ENCODE measurements at regions not wholly inside any gene's neighbourhood (a gene's known extent, or its start where the extent isn't known, plus 50 kb on each side); places are given as distances from the start of the nearest gene placed in this dataset.

DNA sequence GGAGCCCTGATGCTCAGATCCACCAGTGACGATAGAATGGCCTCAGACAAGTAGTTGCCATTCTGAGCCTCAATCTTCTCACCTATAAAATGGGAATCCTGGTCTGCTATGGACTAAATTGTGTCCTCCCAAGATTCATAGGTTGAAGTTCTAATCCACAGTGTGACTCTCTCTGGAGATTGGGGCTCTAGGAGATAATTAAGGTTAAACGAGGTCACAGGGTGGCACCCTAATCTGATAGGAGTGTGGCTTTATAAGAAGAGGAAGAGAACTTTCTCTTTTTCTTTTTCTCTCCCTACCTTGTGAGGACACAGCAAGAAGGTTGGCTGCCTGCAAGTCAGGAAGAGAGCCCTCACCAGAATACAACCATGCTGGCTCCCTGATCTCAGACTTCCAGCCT lies 214.1 kb downstream of the KATNAL1 start:
- no peaks in the 10 kb centered on the region for H3K36me3 ChIP-seq (ENCODE audit: control insufficient read depth, insufficient read depth, low read length)
- H3K9ac ChIP-seq (ENCODE audit: low read length): no peak overlapping the region
- H3K27ac ChIP-seq (ENCODE audit: low read depth, low read length): no peak overlapping the region
- no peaks in the 10 kb centered on the region for H3K27me3 ChIP-seq (ENCODE audit: control insufficient read depth, insufficient read depth, low read length)
- no peaks in the 10 kb centered on the region for H3K4me1 ChIP-seq (ENCODE audit: control insufficient read depth, insufficient read depth, low read length)
- H3K4me3 ChIP-seq (ENCODE audit: low read length): no peak overlapping the region

DNA sequence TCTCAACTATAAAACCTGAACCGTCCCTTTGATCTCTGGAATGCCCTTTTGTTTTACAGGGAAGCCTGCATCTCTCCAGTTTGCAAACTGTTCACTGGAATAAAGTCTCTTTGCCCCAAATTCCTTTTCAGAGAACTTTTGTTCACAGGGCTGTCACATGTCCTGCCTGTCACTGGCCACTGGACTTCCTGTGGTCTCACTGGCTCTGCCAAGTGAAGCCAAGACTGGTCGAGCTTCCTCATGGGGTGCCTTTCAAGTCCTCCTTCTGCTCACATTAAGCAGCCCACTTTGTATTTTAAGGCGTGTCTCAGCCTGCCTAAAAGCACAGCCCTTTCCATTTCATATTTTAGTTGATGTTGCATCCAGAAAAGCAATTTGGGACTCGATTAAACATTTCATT lies 215.7 kb downstream of the KATNAL1 start:
- Histone ChIP-seq H3K4me3 (ENCODE audit: low read length) (no peak overlapping the region), H3K9ac (ENCODE audit: low read length) (no peak overlapping the region), H3K4me1 (ENCODE audit: control insufficient read depth, insufficient read depth, low read length) (no peaks in the 10 kb centered on the region), H3K27ac (ENCODE audit: low read depth, low read length) (no peak overlapping the region), H3K36me3 (ENCODE audit: control insufficient read depth, insufficient read depth, low read length) (no peaks in the 10 kb centered on the region), H3K27me3 (ENCODE audit: control insufficient read depth, insufficient read depth, low read length) (no peaks in the 10 kb centered on the region)

DNA sequence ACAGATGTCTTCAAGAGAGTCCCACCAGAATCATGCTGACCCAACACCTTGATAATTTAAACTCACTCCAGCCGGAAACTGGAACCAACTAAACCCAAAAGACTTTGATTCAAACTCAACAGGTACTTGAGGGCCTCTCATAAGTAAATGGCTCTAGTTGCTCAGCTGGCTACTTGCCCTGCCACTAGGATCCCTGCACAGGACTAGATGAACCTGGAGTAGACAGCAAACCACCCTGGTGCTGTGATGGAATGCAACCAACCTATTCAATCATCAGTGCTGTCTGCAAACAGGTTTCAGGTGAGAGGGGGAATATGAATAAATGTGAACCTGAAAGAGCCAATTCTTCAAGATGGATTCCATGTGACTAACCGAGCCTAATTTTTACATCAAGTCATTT lies 216.3 kb downstream of the KATNAL1 start:
- H3K4me3 ChIP-seq (ENCODE audit: low read length): no peak overlapping the region
- H3K9ac ChIP-seq (ENCODE audit: low read length): no peak overlapping the region
- H3K36me3 ChIP-seq (ENCODE audit: control insufficient read depth, insufficient read depth, low read length): no peaks in the 10 kb centered on the region
- H3K4me1 ChIP-seq (ENCODE audit: control insufficient read depth, insufficient read depth, low read length): no peaks in the 10 kb centered on the region
- H3K27ac ChIP-seq (ENCODE audit: low read depth, low read length): no peak overlapping the region
- H3K27me3 ChIP-seq (ENCODE audit: control insufficient read depth, insufficient read depth, low read length): no peaks in the 10 kb centered on the region

DNA sequence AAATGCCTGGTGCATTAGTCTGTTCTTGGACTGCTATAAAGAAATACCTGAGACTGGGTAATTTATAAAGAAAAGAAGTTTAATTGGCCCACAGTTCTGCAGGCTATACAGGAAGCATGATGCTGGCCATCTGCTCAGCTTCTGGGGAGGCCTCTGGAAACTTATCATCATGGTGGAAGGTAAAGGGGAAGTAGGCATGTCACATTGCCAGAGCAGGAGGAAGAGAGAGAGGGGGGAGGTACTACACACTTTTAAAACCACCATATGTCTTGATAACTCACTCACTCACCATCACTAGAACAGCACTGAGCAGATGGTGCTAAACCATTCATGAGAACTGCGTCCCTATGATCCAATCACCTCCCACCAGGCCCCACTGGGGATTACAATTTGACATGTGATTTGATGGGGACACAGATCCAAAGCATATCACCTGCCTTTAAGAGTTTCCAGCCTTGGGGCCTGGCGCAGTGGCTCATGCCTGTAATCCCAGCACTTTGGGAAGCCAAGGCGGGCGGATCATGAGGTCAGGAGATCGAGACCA lies 219.0 kb downstream of the KATNAL1 start:
- Histone ChIP-seq H3K36me3 (ENCODE audit: control insufficient read depth, insufficient read depth, low read length) (no peaks in the 10 kb centered on the region), H3K4me3 (ENCODE audit: low read length) (no peak overlapping the region), H3K4me1 (ENCODE audit: control insufficient read depth, insufficient read depth, low read length) (no peaks in the 10 kb centered on the region), H3K27me3 (ENCODE audit: control insufficient read depth, insufficient read depth, low read length) (no peaks in the 10 kb centered on the region), H3K9ac (ENCODE audit: low read length) (no peak overlapping the region), H3K27ac (ENCODE audit: low read depth, low read length) (no peak overlapping the region)

DNA sequence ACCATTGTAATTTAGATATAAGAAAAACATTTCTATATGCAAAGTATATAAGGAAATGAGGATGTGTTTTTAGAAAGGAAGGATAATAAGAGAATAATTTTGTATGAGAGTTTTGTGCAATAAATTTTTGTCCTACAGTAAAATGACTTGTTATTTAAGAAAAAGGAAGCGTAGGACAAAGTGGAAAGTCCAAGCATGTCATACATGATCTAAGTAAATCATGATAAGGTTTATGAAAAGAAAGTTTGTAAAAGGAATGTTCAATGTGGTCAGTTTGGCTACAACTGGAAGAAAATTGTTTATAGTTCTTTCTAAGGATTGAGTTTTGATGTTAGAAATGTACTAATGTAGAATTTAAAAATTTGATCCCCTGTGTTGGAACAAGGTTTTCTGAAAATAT lies 222.3 kb downstream of the KATNAL1 start:
- H3K4me1 ChIP-seq (ENCODE audit: control insufficient read depth, insufficient read depth, low read length): no peaks in the 10 kb centered on the region
- no peaks in the 10 kb centered on the region for H3K27me3 ChIP-seq (ENCODE audit: control insufficient read depth, insufficient read depth, low read length)
- H3K36me3 ChIP-seq (ENCODE audit: control insufficient read depth, insufficient read depth, low read length): no peaks in the 10 kb centered on the region
- no peak overlapping the region for H3K9ac ChIP-seq (ENCODE audit: low read length)
- no peak overlapping the region for H3K27ac ChIP-seq (ENCODE audit: low read depth, low read length)
- no peak overlapping the region for H3K4me3 ChIP-seq (ENCODE audit: low read length)

DNA sequence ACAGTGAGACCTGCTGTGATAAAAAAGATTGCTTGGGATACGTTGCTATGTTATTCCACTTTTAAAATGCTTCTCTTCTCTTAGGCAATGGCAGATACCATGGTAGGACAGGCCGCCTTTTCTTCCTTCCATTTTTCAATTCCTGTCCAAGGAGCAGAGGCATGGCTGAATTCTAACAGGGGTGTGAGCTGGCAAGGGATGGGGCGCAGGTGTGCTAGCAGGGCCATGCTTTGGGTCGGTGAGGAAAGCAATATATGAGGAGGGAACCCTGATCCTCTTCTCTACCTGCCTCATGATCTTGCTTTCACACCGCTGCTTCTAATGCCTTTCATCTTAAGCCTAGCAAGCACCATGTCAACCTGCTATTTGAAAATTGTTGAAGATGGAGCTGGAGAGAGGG lies 225.0 kb downstream of the KATNAL1 start:
- Histone ChIP-seq H3K27me3 (ENCODE audit: control insufficient read depth, insufficient read depth, low read length) (no peaks in the 10 kb centered on the region), H3K4me3 (ENCODE audit: low read length) (no peak overlapping the region), H3K9ac (ENCODE audit: low read length) (no peak overlapping the region), H3K27ac (ENCODE audit: low read depth, low read length) (no peak overlapping the region), H3K4me1 (ENCODE audit: control insufficient read depth, insufficient read depth, low read length) (no peaks in the 10 kb centered on the region), H3K36me3 (ENCODE audit: control insufficient read depth, insufficient read depth, low read length) (no peaks in the 10 kb centered on the region)

DNA sequence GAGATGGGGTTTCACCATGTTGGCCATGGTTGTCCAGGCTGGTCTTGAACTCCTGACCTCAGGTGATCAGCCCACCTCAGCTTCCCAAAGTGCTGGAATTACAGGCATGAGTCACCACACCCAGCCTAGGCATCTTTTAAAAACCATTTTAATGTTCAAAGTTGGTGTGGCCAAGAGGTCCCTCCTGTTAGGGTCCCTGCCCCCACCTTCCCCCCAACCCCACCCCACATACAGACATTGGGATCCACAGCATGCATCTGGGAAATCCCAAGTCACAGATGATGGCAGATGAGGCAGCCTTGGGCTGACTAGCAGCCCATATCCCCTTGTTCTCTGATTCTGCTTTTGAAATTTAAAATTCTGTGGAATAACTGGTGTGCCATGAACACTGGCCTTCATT lies 226.0 kb downstream of the KATNAL1 start:
- H3K36me3 ChIP-seq (ENCODE audit: control insufficient read depth, insufficient read depth, low read length): no peaks in the 10 kb centered on the region
- no peaks in the 10 kb centered on the region for H3K4me1 ChIP-seq (ENCODE audit: control insufficient read depth, insufficient read depth, low read length)
- no peak overlapping the region for H3K27ac ChIP-seq (ENCODE audit: low read depth, low read length)
- no peaks in the 10 kb centered on the region for H3K27me3 ChIP-seq (ENCODE audit: control insufficient read depth, insufficient read depth, low read length)
- H3K9ac ChIP-seq (ENCODE audit: low read length): no peak overlapping the region
- no peak overlapping the region for H3K4me3 ChIP-seq (ENCODE audit: low read length)

DNA sequence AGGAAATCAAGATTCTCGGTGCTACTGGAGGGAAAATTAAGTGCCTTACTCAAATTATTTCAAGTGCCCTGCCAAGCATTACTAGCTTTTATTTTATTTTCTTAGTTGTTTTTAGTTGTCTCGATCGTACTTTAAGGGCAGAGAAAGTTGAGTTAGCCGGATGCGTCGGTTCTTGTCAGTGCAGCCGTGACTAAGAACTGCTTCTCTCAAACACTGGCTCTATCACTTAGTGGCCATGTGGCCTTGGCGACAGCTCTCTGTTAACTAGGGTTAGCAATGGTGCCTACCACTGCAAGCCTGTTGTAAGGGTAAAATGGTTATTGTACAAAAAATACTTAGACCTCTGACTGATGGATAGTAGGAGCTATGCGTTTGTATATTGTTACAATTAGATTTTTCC lies 227.8 kb downstream of the KATNAL1 start:
- H3K4me3 ChIP-seq (ENCODE audit: low read length): no peak overlapping the region
- no peak overlapping the region for H3K27ac ChIP-seq (ENCODE audit: low read depth, low read length)
- no peaks in the 10 kb centered on the region for H3K36me3 ChIP-seq (ENCODE audit: control insufficient read depth, insufficient read depth, low read length)
- H3K4me1 ChIP-seq (ENCODE audit: control insufficient read depth, insufficient read depth, low read length): no peaks in the 10 kb centered on the region
- H3K9ac ChIP-seq (ENCODE audit: low read length): no peak overlapping the region
- no peaks in the 10 kb centered on the region for H3K27me3 ChIP-seq (ENCODE audit: control insufficient read depth, insufficient read depth, low read length)

DNA sequence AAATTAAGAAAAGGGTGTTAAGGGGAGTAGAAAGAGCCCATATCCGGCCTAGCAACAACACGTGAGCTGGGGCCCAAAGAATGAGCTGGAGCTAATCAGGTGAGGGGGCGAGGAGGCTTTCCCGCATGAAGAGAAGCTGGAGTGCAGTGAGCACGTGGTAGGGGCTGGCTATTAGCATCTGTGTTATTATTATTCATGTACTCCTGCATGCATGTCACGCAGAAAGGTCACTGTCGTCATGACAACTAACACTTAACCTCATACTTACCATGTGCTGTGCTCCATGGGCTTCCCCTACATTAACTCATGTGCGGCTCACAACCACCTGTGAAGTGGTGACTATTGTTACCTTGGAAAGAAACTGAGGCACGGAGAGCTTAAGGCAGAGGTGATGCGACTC lies 227.6 kb upstream of the UBL3 start:
- no peak overlapping the region for H3K9ac ChIP-seq (ENCODE audit: low read length)
- H3K4me1 ChIP-seq (ENCODE audit: control insufficient read depth, insufficient read depth, low read length): no peaks in the 10 kb centered on the region
- no peaks in the 10 kb centered on the region for H3K27me3 ChIP-seq (ENCODE audit: control insufficient read depth, insufficient read depth, low read length)
- H3K36me3 ChIP-seq (ENCODE audit: control insufficient read depth, insufficient read depth, low read length): no peaks in the 10 kb centered on the region
- H3K27ac ChIP-seq (ENCODE audit: low read depth, low read length): no peak overlapping the region
- no peak overlapping the region for H3K4me3 ChIP-seq (ENCODE audit: low read length)

DNA sequence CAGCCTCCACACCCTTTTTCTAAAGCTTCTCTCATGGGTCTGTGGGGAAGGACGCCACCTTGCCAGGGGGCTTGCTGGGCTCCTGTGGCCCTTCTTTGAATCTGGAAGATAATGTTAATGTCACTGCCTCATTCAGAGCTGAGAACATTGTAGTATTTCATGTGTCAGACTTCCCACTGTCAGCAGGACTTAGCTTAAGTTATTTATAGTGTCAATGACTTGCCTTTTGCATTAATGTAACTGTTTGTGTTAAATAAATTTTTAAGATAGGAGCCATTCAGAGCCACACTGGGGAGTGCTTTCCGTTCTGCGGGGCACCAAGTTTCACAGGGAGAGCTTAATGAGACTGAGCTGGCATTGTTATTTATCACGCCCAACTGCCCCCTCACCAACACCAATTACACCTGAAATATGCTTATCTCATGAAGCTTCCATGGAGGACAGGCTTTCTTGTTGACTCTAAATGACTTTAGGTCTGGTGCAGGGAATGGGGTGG lies 226.9 kb upstream of the UBL3 start:
- Histone ChIP-seq H3K27ac (ENCODE audit: low read depth, low read length) (no peak overlapping the region), H3K36me3 (ENCODE audit: control insufficient read depth, insufficient read depth, low read length) (no peaks in the 10 kb centered on the region), H3K4me3 (ENCODE audit: low read length) (no peak overlapping the region), H3K4me1 (ENCODE audit: control insufficient read depth, insufficient read depth, low read length) (no peaks in the 10 kb centered on the region), H3K9ac (ENCODE audit: low read length) (no peak overlapping the region), H3K27me3 (ENCODE audit: control insufficient read depth, insufficient read depth, low read length) (no peaks in the 10 kb centered on the region)

DNA sequence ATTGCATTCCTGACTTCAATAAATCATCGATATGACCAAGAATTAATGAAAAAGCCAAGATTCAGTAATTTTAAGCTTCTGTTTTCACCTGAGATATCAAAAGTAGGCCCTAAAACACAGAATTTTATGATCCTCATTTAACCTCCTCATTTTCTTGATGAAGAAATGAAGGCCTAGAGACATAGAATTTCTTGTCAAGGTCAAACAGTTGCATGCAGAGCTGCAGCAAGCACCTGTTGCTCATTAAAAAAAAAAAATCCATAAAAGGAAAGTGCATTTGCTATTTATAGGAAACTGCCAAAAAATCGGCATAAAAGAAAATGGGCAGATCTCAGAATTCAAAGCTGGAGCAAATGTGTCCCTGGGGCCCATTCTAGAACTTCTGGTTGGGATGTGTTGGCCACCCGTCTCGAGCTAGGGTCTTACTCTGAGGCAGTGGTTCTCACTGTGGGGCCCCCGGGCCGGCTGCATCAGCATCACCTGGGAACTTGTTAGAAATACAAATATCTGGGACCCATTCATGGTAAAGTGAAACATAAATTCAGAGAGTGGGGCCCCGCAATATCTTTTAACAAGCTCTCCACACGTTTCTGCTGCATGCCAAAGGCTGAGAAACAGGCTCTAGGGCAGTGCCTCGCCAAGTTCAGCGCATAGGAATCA lies 224.7 kb upstream of the UBL3 start:
- no peaks in the 10 kb centered on the region for H3K4me1 ChIP-seq (ENCODE audit: control insufficient read depth, insufficient read depth, low read length)
- no peaks in the 10 kb centered on the region for H3K36me3 ChIP-seq (ENCODE audit: control insufficient read depth, insufficient read depth, low read length)
- no peak overlapping the region for H3K27ac ChIP-seq (ENCODE audit: low read depth, low read length)
- H3K4me3 ChIP-seq (ENCODE audit: low read length): no peak overlapping the region
- no peaks in the 10 kb centered on the region for H3K27me3 ChIP-seq (ENCODE audit: control insufficient read depth, insufficient read depth, low read length)
- H3K9ac ChIP-seq (ENCODE audit: low read length): no peak overlapping the region

DNA sequence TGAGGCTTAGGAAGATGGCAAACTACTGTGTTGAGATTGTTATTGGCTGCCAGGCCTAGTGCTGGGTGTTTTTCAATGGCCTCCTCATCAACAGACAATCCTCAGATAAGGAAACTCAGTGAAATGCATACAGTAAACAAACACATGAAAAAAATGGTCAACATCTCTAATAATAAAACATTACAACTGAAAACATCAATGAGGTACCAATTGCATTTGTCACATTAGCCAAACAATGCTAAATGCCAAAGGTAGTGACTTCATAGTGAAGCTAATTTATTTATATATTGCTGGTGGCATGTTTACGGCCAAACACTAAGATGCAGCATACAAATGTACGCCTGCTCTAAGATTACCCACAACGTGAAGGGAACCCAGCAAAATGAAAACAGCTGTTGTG lies 224.0 kb upstream of the UBL3 start:
- no peak overlapping the region for H3K27ac ChIP-seq (ENCODE audit: low read depth, low read length)
- no peaks in the 10 kb centered on the region for H3K27me3 ChIP-seq (ENCODE audit: control insufficient read depth, insufficient read depth, low read length)
- H3K4me3 ChIP-seq (ENCODE audit: low read length): no peak overlapping the region
- H3K4me1 ChIP-seq (ENCODE audit: control insufficient read depth, insufficient read depth, low read length): no peaks in the 10 kb centered on the region
- no peaks in the 10 kb centered on the region for H3K36me3 ChIP-seq (ENCODE audit: control insufficient read depth, insufficient read depth, low read length)
- H3K9ac ChIP-seq (ENCODE audit: low read length): no peak overlapping the region

DNA sequence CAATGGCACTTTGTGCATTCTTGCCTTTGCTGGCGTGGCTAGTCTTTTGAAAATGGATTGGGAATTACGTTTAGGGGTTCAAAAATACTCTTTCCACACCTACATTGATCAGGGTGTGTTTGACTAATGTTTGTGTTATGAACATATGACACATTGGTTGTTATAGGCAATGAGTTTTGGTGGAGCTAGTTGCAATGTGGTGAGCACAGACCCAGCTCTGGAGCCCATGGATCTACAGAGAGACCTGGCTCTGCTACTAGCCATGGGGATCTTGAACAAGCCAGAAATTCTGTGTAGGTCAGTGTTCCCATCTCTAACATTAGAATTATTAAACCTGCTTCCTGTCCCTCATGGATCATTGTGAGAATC lies 222.4 kb upstream of the UBL3 start:
- Histone ChIP-seq H3K4me3 (ENCODE audit: low read length) (no peak overlapping the region), H3K9ac (ENCODE audit: low read length) (no peak overlapping the region), H3K36me3 (ENCODE audit: control insufficient read depth, insufficient read depth, low read length) (no peaks in the 10 kb centered on the region), H3K27me3 (ENCODE audit: control insufficient read depth, insufficient read depth, low read length) (no peaks in the 10 kb centered on the region), H3K4me1 (ENCODE audit: control insufficient read depth, insufficient read depth, low read length) (no peaks in the 10 kb centered on the region), H3K27ac (ENCODE audit: low read depth, low read length) (no peak overlapping the region)

Measured in rectal smooth muscle tissue (tissue), 1 donor.